ENCODE measurements at regions not wholly inside any gene's neighbourhood (a gene's known extent, or its start where the extent isn't known, plus 50 kb on each side); places are given as distances from the start of the nearest gene placed in this dataset.

DNA sequence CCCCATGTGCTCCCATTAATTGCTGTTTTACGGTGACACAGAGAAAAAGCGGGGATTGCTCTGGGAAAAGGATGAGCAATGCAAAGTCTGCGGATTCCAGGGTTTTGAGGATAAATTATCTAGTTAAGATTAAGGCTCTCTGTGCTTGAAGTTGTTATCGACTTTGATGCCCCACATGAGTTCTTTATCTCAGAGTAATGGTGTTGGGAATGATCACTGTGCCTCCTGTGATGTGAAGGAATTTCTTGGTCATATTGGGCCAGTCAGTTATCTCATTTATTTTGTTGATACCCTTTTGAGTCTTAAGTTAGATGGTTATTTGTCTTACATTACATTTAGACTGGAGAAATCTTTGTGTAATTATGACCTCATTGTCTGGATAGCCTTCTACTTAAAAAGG, 184.6 kb upstream of the MEX3C start:
- no peak for DNase-seq (ENCODE audit: low read depth, low spot score)
- H3K36me3 ChIP-seq (ENCODE audit: control insufficient read depth in 1 of 2, insufficient read depth in 2 of 2, low read length in 2 of 2) = no peaks in the 10 kb centered on the region
- no peaks in the 10 kb centered on the region for H3K79me2 ChIP-seq (ENCODE audit: insufficient read depth, low read length)
- no TSS peak for BruUV-seq (replicated peaks)
- intact Hi-C loops (cut with micrococcal nuclease) = loop anchor here (5.0 kb wide), 1 partner anchor 270 kb away; no protein-coding TSS in a partner anchor
- H4K20me1 ChIP-seq (ENCODE audit: insufficient read depth) = no peaks in the 10 kb centered on the region
- POLR2A ChIA-PET = no interaction called here
- no peaks in the 10 kb centered on the region for H3K4me1 ChIP-seq (ENCODE audit: control insufficient read depth in 1 of 2, insufficient read depth in 2 of 2, low read length in 2 of 2)
- H3K9me2 ChIP-seq (ENCODE audit: insufficient read depth) = no peaks in the 10 kb centered on the region
- ATAC-seq = no peak
- no peak overlapping the region for H3K27ac ChIP-seq (ENCODE audit: low read depth, low read length)
- H3K4me2 ChIP-seq (ENCODE audit: low read length) = no peak overlapping the region
- H3K9ac ChIP-seq (ENCODE audit: low read length) = no peak overlapping the region
- no peak overlapping the region for H3K4me3 ChIP-seq (replicated peaks in 1 of 2; ENCODE audit: low read depth in 1 of 2, low read length in 2 of 2)
- H3K9me3 ChIP-seq (ENCODE audit: control insufficient read depth in 1 of 2, insufficient read depth in 1 of 2, low read depth in 1 of 2, low read length in 2 of 2) = no peaks in the 10 kb centered on the region
- no peaks in the 10 kb centered on the region for H3K27me3 ChIP-seq (ENCODE audit: insufficient read depth, low read length)
- CTCF ChIA-PET = no interaction called here
- TF ChIP-seq, protein P1, sequence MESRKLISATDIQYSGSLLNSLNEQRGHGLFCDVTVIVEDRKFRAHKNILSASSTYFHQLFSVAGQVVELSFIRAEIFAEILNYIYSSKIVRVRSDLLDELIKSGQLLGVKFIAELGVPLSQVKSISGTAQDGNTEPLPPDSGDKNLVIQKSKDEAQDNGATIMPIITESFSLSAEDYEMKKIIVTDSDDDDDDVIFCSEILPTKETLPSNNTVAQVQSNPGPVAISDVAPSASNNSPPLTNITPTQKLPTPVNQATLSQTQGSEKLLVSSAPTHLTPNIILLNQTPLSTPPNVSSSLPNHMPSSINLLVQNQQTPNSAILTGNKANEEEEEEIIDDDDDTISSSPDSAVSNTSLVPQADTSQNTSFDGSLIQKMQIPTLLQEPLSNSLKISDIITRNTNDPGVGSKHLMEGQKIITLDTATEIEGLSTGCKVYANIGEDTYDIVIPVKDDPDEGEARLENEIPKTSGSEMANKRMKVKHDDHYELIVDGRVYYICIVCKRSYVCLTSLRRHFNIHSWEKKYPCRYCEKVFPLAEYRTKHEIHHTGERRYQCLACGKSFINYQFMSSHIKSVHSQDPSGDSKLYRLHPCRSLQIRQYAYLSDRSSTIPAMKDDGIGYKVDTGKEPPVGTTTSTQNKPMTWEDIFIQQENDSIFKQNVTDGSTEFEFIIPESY (IDR thresholded peaks at IDR 0.05; ENCODE audit: extremely low read depth, insufficient replicate concordance, low read length) = no peak
- TF ChIP-seq ZNF274 (IDR thresholded peaks at IDR 0.05; ENCODE audit: low read depth, low read length) (no peak), CBX3 (IDR thresholded peaks at IDR 0.05; ENCODE audit: low read depth) (no peak), POLR2A (IDR thresholded peaks at IDR 0.05; ENCODE audit: borderline replicate concordance, extremely low read depth, insufficient read depth, insufficient read length) (no peak), CEBPB (IDR thresholded peaks at IDR 0.05; ENCODE audit: low read depth) (no peak)
- TF ChIP-seq, protein P2, sequence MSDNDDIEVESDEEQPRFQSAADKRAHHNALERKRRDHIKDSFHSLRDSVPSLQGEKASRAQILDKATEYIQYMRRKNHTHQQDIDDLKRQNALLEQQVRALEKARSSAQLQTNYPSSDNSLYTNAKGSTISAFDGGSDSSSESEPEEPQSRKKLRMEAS (IDR thresholded peaks at IDR 0.05) = no peak
- TF ChIP-seq, protein P3, sequence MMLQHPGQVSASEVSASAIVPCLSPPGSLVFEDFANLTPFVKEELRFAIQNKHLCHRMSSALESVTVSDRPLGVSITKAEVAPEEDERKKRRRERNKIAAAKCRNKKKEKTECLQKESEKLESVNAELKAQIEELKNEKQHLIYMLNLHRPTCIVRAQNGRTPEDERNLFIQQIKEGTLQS (IDR thresholded peaks at IDR 0.05) = no peak
- TF ChIP-seq, protein P4, sequence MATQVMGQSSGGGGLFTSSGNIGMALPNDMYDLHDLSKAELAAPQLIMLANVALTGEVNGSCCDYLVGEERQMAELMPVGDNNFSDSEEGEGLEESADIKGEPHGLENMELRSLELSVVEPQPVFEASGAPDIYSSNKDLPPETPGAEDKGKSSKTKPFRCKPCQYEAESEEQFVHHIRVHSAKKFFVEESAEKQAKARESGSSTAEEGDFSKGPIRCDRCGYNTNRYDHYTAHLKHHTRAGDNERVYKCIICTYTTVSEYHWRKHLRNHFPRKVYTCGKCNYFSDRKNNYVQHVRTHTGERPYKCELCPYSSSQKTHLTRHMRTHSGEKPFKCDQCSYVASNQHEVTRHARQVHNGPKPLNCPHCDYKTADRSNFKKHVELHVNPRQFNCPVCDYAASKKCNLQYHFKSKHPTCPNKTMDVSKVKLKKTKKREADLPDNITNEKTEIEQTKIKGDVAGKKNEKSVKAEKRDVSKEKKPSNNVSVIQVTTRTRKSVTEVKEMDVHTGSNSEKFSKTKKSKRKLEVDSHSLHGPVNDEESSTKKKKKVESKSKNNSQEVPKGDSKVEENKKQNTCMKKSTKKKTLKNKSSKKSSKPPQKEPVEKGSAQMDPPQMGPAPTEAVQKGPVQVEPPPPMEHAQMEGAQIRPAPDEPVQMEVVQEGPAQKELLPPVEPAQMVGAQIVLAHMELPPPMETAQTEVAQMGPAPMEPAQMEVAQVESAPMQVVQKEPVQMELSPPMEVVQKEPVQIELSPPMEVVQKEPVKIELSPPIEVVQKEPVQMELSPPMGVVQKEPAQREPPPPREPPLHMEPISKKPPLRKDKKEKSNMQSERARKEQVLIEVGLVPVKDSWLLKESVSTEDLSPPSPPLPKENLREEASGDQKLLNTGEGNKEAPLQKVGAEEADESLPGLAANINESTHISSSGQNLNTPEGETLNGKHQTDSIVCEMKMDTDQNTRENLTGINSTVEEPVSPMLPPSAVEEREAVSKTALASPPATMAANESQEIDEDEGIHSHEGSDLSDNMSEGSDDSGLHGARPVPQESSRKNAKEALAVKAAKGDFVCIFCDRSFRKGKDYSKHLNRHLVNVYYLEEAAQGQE (IDR thresholded peaks at IDR 0.05; ENCODE audit: low read depth) = no peak
- H2AFZ ChIP-seq (ENCODE audit: low read depth, low read length, poor library complexity, severe bottlenecking) = no peak overlapping the region
- RAD21 ChIA-PET (ENCODE audit: low non-redundant PET in 1 of 2, low total read pairs in 2 of 2, uncharacterized antibody in 2 of 2, unreplicated experiment in 2 of 2) = no interaction called here

All from HCT116 (cell line).